ENCODE measurements at regions not wholly inside any gene's neighbourhood (a gene's known extent, or its start where the extent isn't known, plus 50 kb on each side); places are given as distances from the start of the nearest gene placed in this dataset.

DNA sequence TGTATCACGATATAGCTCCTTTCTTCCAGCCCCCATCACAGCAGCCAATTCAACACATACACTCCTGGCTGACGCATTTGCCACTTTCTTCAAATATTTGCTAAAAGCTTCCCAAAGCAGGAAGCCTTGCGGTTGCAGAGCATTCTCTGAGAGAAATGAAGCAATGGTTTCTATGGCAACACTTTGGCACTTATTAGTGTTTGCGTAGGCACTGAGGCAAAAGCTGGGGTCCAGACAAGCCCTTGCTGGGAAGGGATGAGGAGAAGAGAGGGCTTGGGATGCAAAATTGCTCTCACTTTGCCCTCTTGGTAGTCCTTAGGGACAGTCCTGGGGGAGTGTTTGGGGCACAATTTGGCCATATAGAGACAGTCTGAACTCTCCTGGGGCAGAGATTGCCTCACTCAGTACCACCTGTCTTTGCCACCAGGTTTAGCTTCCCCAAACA is 55.0 kb upstream of the PAK3 start:
- TF ChIP-seq CREB1 (IDR thresholded peaks at IDR 0.05; ENCODE audit: low read depth): no peak

DNA sequence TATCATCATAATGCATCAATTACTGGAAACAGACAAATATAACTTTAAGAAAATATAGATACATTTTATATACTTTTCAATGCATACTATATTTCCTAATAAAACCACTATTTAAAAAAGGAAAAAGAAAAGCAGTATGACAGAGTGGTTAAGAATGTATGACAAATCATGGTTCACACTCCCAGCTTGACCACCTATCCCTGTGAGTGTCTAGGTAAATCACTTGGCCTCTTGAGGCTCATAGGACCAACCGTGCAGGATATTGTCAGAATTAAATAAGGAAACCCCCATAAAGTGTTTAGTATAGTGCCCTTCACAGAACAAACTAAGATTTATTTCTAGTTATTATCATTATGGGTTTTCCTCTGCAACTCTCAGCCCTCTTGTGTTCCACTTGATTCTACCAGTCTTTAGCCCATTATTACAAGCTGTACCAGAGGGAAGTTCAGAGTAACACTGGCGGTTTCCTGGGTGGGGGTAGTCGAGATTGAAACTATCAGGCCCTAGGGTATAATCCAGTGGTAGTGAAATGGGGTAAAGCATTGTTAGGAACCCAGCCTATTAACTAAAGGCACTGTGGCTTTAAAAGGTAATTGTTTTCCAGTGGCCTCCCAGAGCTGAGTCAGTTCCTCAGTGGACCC is 55.5 kb upstream of the PAK3 start:
- TF ChIP-seq YY1 (IDR thresholded peaks at IDR 0.05; ENCODE audit: low read depth) (no peak), RAD21 (IDR thresholded peaks at IDR 0.05; ENCODE audit: low read depth) (no peak), EGR1 (IDR thresholded peaks at IDR 0.05) (no peak), CREB1 (IDR thresholded peaks at IDR 0.05; ENCODE audit: low read depth) (no peak), TEAD4 (IDR thresholded peaks at IDR 0.05) (no peak), FOXM1 (IDR thresholded peaks at IDR 0.05; ENCODE audit: borderline replicate concordance, low read depth) (no peak), TAF1 (IDR thresholded peaks at IDR 0.05; ENCODE audit: low read depth) (no peak), ZBTB7A (IDR thresholded peaks at IDR 0.05; ENCODE audit: low read depth) (no peak), TCF12 (IDR thresholded peaks at IDR 0.05; ENCODE audit: low read depth) (no peak), NFIC (IDR thresholded peaks at IDR 0.05) (no peak), EP300 (IDR thresholded peaks at IDR 0.05; ENCODE audit: borderline replicate concordance) (no peak), CEBPB (IDR thresholded peaks at IDR 0.05) (no peak)
- TF ChIP-seq, protein P1, sequence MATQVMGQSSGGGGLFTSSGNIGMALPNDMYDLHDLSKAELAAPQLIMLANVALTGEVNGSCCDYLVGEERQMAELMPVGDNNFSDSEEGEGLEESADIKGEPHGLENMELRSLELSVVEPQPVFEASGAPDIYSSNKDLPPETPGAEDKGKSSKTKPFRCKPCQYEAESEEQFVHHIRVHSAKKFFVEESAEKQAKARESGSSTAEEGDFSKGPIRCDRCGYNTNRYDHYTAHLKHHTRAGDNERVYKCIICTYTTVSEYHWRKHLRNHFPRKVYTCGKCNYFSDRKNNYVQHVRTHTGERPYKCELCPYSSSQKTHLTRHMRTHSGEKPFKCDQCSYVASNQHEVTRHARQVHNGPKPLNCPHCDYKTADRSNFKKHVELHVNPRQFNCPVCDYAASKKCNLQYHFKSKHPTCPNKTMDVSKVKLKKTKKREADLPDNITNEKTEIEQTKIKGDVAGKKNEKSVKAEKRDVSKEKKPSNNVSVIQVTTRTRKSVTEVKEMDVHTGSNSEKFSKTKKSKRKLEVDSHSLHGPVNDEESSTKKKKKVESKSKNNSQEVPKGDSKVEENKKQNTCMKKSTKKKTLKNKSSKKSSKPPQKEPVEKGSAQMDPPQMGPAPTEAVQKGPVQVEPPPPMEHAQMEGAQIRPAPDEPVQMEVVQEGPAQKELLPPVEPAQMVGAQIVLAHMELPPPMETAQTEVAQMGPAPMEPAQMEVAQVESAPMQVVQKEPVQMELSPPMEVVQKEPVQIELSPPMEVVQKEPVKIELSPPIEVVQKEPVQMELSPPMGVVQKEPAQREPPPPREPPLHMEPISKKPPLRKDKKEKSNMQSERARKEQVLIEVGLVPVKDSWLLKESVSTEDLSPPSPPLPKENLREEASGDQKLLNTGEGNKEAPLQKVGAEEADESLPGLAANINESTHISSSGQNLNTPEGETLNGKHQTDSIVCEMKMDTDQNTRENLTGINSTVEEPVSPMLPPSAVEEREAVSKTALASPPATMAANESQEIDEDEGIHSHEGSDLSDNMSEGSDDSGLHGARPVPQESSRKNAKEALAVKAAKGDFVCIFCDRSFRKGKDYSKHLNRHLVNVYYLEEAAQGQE (IDR thresholded peaks at IDR 0.05; ENCODE audit: low read depth): no peak
- TF ChIP-seq, protein P2, sequence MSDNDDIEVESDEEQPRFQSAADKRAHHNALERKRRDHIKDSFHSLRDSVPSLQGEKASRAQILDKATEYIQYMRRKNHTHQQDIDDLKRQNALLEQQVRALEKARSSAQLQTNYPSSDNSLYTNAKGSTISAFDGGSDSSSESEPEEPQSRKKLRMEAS (IDR thresholded peaks at IDR 0.05): no peak
- TF ChIP-seq, protein P3, sequence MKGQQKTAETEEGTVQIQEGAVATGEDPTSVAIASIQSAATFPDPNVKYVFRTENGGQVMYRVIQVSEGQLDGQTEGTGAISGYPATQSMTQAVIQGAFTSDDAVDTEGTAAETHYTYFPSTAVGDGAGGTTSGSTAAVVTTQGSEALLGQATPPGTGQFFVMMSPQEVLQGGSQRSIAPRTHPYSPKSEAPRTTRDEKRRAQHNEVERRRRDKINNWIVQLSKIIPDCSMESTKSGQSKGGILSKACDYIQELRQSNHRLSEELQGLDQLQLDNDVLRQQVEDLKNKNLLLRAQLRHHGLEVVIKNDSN (IDR thresholded peaks at IDR 0.05): no peak

DNA sequence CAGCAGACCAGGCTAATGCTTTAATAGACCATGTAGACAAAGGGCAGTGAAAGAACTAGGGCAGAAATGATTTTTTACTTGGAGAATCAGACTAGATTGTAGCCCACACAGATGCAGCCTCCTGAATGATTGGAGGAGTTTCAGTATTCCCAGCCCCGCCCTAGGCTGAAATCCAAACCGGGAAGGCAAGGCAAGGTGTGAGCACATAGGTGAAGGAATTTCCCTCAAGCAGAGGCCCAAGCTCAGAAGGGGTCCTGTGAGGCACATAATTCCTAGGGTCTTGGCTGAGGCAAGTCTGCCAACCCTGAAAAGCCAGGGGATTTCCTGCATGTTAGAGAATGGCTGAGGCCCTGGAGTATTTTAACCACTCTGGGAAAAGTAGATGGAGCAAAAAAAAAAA is 56.4 kb upstream of the PAK3 start:
- TF ChIP-seq YY1 (IDR thresholded peaks at IDR 0.05; ENCODE audit: low read depth): no peak
- TF ChIP-seq RAD21 (IDR thresholded peaks at IDR 0.05; ENCODE audit: low read depth): no peak
- TF ChIP-seq FOXM1 (IDR thresholded peaks at IDR 0.05; ENCODE audit: borderline replicate concordance, low read depth): no peak
- no peak for TF ChIP-seq ZBTB7A (IDR thresholded peaks at IDR 0.05; ENCODE audit: low read depth)
- TF ChIP-seq, protein P1 (IDR thresholded peaks at IDR 0.05; ENCODE audit: low read depth): no peak
- TF ChIP-seq TAF1 (IDR thresholded peaks at IDR 0.05; ENCODE audit: low read depth): no peak

DNA sequence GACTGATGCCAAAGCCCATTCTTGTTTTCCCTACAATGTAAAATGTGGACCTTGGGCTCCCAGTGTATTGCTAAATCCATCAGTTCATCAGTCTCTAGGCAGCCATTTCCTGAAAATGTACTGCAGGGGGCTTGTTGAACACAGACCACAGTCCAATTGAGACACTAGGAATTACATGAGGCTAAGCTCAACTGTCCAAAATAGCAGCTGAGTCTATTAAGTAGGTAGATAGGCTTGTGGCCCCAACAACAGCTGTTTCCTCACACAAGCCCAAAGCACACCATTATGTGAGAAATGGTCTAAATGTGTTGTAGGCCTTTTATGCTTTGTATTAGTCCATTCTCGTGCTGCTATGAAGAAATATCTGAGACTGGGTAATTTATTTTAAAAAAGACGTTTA is 60.0 kb upstream of the PAK3 start:
- TF ChIP-seq, protein P2 (IDR thresholded peaks at IDR 0.05): no peak
- TF ChIP-seq, protein P3 (IDR thresholded peaks at IDR 0.05): no peak
- no peak for TF ChIP-seq ZBTB7A (IDR thresholded peaks at IDR 0.05; ENCODE audit: low read depth)
- no peak for TF ChIP-seq TCF12 (IDR thresholded peaks at IDR 0.05; ENCODE audit: low read depth)
- no peak for TF ChIP-seq EGR1 (IDR thresholded peaks at IDR 0.05)
- no peak for TF ChIP-seq TAF1 (IDR thresholded peaks at IDR 0.05; ENCODE audit: low read depth)
- TF ChIP-seq NFIC (IDR thresholded peaks at IDR 0.05): no peak
- TF ChIP-seq EP300 (IDR thresholded peaks at IDR 0.05; ENCODE audit: borderline replicate concordance): no peak
- TF ChIP-seq CEBPB (IDR thresholded peaks at IDR 0.05): no peak
- no peak for TF ChIP-seq FOXM1 (IDR thresholded peaks at IDR 0.05; ENCODE audit: borderline replicate concordance, low read depth)
- no peak for TF ChIP-seq TEAD4 (IDR thresholded peaks at IDR 0.05)
- TF ChIP-seq, protein P1 (IDR thresholded peaks at IDR 0.05; ENCODE audit: low read depth): no peak
- no peak for TF ChIP-seq RAD21 (IDR thresholded peaks at IDR 0.05; ENCODE audit: low read depth)
- TF ChIP-seq YY1 (IDR thresholded peaks at IDR 0.05; ENCODE audit: low read depth): no peak
- TF ChIP-seq CREB1 (IDR thresholded peaks at IDR 0.05; ENCODE audit: low read depth): no peak

All from Ishikawa (cell line).